ENCODE measurements at regions not wholly inside any gene's neighbourhood (a gene's known extent, or its start where the extent isn't known, plus 50 kb on each side); places are given as distances from the start of the nearest gene placed in this dataset.
A peak's percentile ranks its signal among the peaks of the same experiment; 100 is the strongest.

GRCh38 chr2:66382091-66382490, 52.8 kb upstream of the MEIS1 start:
- Histone ChIP-seq H3K9me3 (no peaks in the 10 kb centered on the region), H3K4me3 (no peak overlapping the region), H3K36me3 (replicated peaks) (no peaks in the 10 kb centered on the region), H3K27me3 (ENCODE audit: low read depth) (peaks cover 24% of the 10 kb centered on the region), H3K4me1 (peaks cover 4% of the 10 kb centered on the region; the same call in 1 of the 2 replicates)
- DNase-seq (ENCODE audit: low spot score in 2 of 2) = peak in 1 of 2 experiments; percentile 36
- in situ Hi-C loops (cut with MboI; ENCODE audit: low sequenced_read_pairs) = no loop called here

- Histone ChIP-seq H3K27me3 (ENCODE audit: low read depth) (peaks cover 20% of the 10 kb centered on the region), H3K4me1 (peaks cover 4% of the 10 kb centered on the region; the same call in 1 of the 2 replicates), H3K9me3 (no peaks in the 10 kb centered on the region), H3K4me3 (no peak overlapping the region), H3K36me3 (replicated peaks) (no peaks in the 10 kb centered on the region)
- DNase-seq (ENCODE audit: low spot score in 2 of 2) = no peak
- in situ Hi-C loops (cut with MboI; ENCODE audit: low sequenced_read_pairs) = no loop called here
Measured at GRCh38 chr2:66379473-66379872, 55.5 kb upstream of the MEIS1 start.

- no peaks in the 10 kb centered on the region for H3K36me3 ChIP-seq (replicated peaks)
- DNase-seq (ENCODE audit: low spot score in 2 of 2) = no peak
- no peak overlapping the region for H3K4me3 ChIP-seq
- peaks cover 14% of the 10 kb centered on the region for H3K27me3 ChIP-seq (ENCODE audit: low read depth)
- no peaks in the 10 kb centered on the region for H3K9me3 ChIP-seq
- in situ Hi-C loops (cut with MboI; ENCODE audit: low sequenced_read_pairs) = no loop called here
- H3K4me1 ChIP-seq = peaks cover 4% of the 10 kb centered on the region; the same call in 1 of the 2 replicates
Measured at GRCh38 chr2:66377832-66378231, 57.1 kb upstream of the MEIS1 start.

- DNase-seq (ENCODE audit: low spot score in 2 of 2) = no peak
- in situ Hi-C loops (cut with MboI; ENCODE audit: low sequenced_read_pairs) = no loop called here
- Histone ChIP-seq H3K27me3 (ENCODE audit: low read depth) (peaks cover 27% of the 10 kb centered on the region), H3K4me1 (no peaks in the 10 kb centered on the region), H3K36me3 (replicated peaks) (no peaks in the 10 kb centered on the region), H3K9me3 (no peaks in the 10 kb centered on the region), H3K4me3 (no peak overlapping the region)
Measured at GRCh38 chr2:66370824-66371223, 64.1 kb upstream of the MEIS1 start.

GRCh38 chr2:66366619-66367018, 68.3 kb upstream of the MEIS1 start:
- in situ Hi-C loops (cut with MboI; ENCODE audit: low sequenced_read_pairs) = no loop called here
- Histone ChIP-seq H3K27me3 (ENCODE audit: low read depth) (peaks cover 39% of the 10 kb centered on the region), H3K4me1 (peaks cover 12% of the 10 kb centered on the region), H3K4me3 (no peak overlapping the region), H3K9me3 (no peaks in the 10 kb centered on the region), H3K36me3 (replicated peaks) (no peaks in the 10 kb centered on the region)
- no peak for DNase-seq (ENCODE audit: low spot score in 2 of 2)

GRCh38 chr2:66364495-66365333, 70.2 kb upstream of the MEIS1 start:
- H3K9me3 ChIP-seq = no peaks in the 10 kb centered on the region
- DNase-seq (ENCODE audit: low spot score in 2 of 2) = no peak
- in situ Hi-C loops (cut with MboI; ENCODE audit: low sequenced_read_pairs) = no loop called here
- peaks cover 12% of the 10 kb centered on the region for H3K4me1 ChIP-seq
- no peaks in the 10 kb centered on the region for H3K36me3 ChIP-seq (replicated peaks)
- no peak overlapping the region for H3K4me3 ChIP-seq
- peaks cover 45% of the 10 kb centered on the region for H3K27me3 ChIP-seq (ENCODE audit: low read depth)

- peak in 1 of 2 experiments; percentile 39 for DNase-seq (ENCODE audit: low spot score in 2 of 2)
- peaks cover 42% of the 10 kb centered on the region for H3K27me3 ChIP-seq (ENCODE audit: low read depth)
- in situ Hi-C loops (cut with MboI; ENCODE audit: low sequenced_read_pairs) = no loop called here
Measured at GRCh38 chr2:66362701-66363100, 72.2 kb upstream of the MEIS1 start.

GRCh38 chr2:66346231-66346664, 88.7 kb upstream of the MEIS1 start:
- Histone ChIP-seq H3K4me3 (no peak overlapping the region), H3K27me3 (ENCODE audit: low read depth) (no peaks in the 10 kb centered on the region), H3K36me3 (replicated peaks) (no peaks in the 10 kb centered on the region), H3K9me3 (no peaks in the 10 kb centered on the region), H3K4me1 (no peaks in the 10 kb centered on the region)
- no peak for DNase-seq (ENCODE audit: low spot score in 2 of 2)
- in situ Hi-C loops (cut with MboI; ENCODE audit: low sequenced_read_pairs) = no loop called here

More at GRCh38 chr2:66362701-66363100, 72.2 kb upstream of the MEIS1 start:
- Histone ChIP-seq H3K4me3 (no peak overlapping the region), H3K4me1 (peaks cover 12% of the 10 kb centered on the region), H3K9me3 (no peaks in the 10 kb centered on the region), H3K36me3 (replicated peaks) (no peaks in the 10 kb centered on the region)

- H3K4me3 ChIP-seq = no peak overlapping the region
- no peak for DNase-seq (ENCODE audit: low spot score in 2 of 2)
- no peaks in the 10 kb centered on the region for H3K9me3 ChIP-seq
- H3K4me1 ChIP-seq = no peaks in the 10 kb centered on the region
- in situ Hi-C loops (cut with MboI; ENCODE audit: low sequenced_read_pairs) = no loop called here
- no peaks in the 10 kb centered on the region for H3K27me3 ChIP-seq (ENCODE audit: low read depth)
- H3K36me3 ChIP-seq (replicated peaks) = no peaks in the 10 kb centered on the region
Measured at GRCh38 chr2:66344087-66344663, 90.8 kb upstream of the MEIS1 start.

GRCh38 chr2:66343259-66343658, 91.7 kb upstream of the MEIS1 start:
- Histone ChIP-seq H3K4me1 (no peaks in the 10 kb centered on the region), H3K9me3 (no peaks in the 10 kb centered on the region), H3K27me3 (ENCODE audit: low read depth) (no peaks in the 10 kb centered on the region), H3K4me3 (no peak overlapping the region), H3K36me3 (replicated peaks) (no peaks in the 10 kb centered on the region)
- DNase-seq (ENCODE audit: low spot score in 2 of 2) = no peak
- in situ Hi-C loops (cut with MboI; ENCODE audit: low sequenced_read_pairs) = no loop called here

GRCh38 chr2:66340521-66340920, 94.4 kb upstream of the MEIS1 start:
- Histone ChIP-seq H3K4me1 (no peaks in the 10 kb centered on the region), H3K4me3 (no peak overlapping the region), H3K36me3 (replicated peaks) (no peaks in the 10 kb centered on the region), H3K27me3 (ENCODE audit: low read depth) (peaks cover 2% of the 10 kb centered on the region; the same call in 1 of the 2 replicates), H3K9me3 (no peaks in the 10 kb centered on the region)
- DNase-seq (ENCODE audit: low spot score in 2 of 2) = no peak
- in situ Hi-C loops (cut with MboI; ENCODE audit: low sequenced_read_pairs) = no loop called here

GRCh38 chr2:66334237-66335029, 100.5 kb upstream of the MEIS1 start:
- H3K36me3 ChIP-seq (replicated peaks) = no peaks in the 10 kb centered on the region
- peaks cover 13% of the 10 kb centered on the region; the same call in 1 of the 2 replicates for H3K27me3 ChIP-seq (ENCODE audit: low read depth)
- in situ Hi-C loops (cut with MboI; ENCODE audit: low sequenced_read_pairs) = no loop called here
- DNase-seq (ENCODE audit: low spot score in 2 of 2) = no peak
- no peak overlapping the region for H3K4me3 ChIP-seq
- no peaks in the 10 kb centered on the region for H3K9me3 ChIP-seq
- no peaks in the 10 kb centered on the region for H3K4me1 ChIP-seq

GRCh38 chr2:66331176-66331575, 103.7 kb upstream of the MEIS1 start:
- Histone ChIP-seq H3K9me3 (no peaks in the 10 kb centered on the region), H3K27me3 (ENCODE audit: low read depth) (peaks cover 13% of the 10 kb centered on the region; the same call in 1 of the 2 replicates), H3K4me3 (no peak overlapping the region), H3K4me1 (no peaks in the 10 kb centered on the region), H3K36me3 (replicated peaks) (no peaks in the 10 kb centered on the region)
- DNase-seq (ENCODE audit: low spot score in 2 of 2) = no peak
- in situ Hi-C loops (cut with MboI; ENCODE audit: low sequenced_read_pairs) = no loop called here
